ENCODE measurements at regions not wholly inside any gene's neighbourhood (a gene's known extent, or its start where the extent isn't known, plus 50 kb on each side); places are given as distances from the start of the nearest gene placed in this dataset.
A peak's percentile ranks its signal among the peaks of the same experiment; 100 is the strongest.

DNA sequence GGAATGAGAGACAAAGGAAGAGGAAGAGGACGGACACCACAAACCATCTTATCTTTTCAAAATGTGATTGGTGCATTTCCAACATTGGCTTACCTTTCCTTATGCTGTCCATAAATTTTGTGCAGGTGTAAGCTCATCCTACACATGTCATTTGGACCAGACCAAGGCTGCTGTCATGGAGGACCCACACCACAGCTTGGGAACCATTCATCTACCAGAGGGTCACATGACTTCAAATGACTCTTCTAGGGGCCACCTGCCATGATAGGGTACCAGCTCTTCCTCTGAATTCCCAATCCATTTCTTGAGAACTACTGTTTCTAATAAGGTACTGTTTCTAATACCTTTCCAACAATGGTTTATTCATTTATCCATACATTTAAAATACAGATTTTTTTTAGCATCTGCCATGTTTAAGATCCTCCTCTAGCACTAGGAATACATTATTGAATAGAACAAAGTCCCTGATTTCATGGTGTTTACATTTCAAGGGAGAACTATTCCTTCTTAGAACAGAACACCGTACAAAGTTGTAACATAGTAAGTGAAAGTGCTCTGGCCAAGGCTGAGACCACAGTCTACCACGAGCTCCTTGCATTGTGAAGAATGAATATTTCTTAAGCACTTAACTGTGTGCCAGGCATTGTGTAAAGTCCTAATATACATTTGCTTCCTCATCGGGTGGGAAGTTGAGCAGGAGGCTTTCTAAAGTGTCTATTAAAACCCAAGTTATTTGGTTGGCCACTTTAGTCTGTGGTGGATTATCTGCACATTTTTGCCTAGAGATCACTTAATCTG, 246.1 kb upstream of the FN1 start:
- DNase-seq, result no peak

DNA sequence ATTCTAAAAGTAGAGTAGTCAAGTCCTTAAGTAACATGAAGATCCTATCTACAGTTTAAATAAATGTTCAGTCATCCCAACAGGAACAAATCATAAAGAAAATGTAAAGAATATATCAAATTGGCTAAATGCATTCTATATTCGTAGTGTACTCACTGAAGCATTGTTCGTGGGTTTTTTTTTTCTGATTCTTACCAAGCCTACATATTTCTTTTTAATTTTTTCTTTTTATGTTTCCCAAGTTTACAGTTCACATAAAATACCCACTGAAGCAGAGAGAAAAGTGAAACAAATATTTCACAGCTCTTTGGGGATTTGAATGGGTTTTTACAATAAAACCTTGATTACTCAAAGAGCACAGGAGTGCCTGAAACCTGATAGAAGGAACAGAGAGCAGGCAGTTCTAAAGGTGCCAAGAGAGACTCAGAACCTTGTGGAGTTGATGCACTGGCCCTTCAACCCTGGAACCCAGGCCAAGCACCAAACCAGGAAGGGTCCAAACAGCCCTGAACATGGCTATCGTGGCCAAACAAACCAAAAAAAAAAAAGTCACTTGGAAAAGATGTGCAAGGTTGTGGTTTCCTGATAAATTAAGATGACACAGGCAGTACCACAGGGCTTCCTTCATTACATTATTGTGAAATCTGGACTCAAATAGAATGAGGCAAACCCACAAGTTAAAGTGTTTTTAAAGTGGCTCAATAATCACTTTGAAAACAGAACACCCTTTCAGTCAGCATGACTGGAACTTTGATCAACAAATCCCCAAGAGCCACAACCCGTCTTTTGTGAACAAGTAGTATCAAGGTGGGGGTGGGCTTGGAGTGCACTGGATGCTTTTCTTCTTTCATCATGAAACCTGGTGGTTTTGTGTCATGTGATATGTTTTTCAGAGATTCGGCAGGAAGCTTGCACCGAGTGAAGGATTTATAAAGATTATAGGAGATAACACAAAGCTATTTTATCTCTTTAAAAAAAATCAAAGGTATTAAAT, 245.0 kb upstream of the FN1 start:
- DNase-seq, result peak; percentile 70

DNA sequence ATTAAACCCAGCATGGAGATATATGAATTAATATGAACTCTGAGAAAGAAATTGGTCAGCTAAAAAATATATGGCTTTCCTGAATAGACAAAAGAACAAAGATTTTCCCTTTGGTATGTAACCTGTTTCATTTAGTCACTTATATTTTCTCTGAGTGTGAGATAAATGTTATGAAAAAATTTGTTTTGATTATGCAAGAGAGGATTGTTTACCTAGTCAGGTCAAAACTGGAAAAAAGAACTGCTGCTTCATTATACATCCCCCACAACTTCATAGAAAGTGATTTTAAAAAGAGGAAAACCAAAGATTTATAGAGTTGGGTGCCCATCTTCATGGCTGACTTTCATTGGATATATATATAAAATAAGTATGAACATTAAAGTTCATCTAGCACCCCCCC, 242.2 kb upstream of the FN1 start:
- DNase-seq, result no peak

DNA sequence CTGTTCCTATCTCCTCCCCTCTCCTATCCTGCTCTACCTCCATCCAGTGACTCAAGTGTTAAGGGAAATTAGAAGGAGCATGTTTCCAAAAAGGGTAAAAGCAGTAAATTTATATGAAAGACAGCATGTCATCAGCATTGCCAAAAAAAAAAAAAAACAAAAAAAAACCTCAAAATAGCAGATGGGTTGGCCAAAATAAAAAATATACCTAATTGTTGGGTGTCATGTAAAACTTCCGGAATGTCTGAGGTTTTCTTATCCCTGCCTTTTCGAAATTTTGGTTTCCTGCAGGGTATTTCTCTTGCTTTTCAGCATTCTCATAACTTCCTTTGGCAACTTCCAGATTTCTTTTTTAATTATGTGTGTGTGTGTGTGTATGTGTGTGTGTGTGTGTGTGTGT, 241.6 kb upstream of the FN1 start:
- no peak for DNase-seq

DNA sequence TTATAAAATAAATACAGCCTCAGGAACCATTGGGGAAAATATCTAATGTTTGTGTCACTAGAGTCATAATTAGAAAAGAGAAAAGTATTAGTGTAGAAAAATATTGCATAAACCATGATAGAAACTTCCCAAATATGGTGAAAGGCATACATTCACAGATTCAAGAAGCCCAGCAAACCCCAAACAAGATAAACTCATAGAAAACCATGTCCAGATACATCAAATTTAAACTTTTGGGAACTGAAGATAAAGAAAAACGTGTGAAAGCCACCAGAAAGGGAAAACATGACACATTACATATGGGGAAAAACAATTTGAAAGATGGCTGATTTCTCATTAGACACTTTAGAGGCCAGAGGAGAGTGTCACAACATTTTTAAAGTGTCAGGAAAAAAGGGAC, 236.5 kb upstream of the FN1 start:
- no peak for DNase-seq

DNA sequence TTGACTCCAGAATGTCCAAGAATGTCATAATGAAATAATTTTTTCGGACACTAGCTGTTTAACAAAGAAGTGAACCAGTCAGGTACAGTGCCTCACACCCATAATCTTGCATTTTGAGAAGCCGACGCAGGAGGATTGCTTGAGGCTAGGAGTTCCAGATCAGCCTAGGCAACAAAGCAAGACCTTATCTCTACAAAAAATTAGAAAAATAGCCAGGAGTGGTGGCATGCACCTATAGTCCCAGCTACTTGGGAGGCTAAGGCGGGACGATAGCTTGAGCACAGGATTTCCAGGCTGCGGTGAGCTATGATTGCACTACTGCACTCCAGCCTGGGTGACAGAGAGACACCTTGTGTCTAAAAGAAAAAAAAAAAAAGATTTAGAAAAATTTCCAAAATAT, 235.8 kb upstream of the FN1 start:
- DNase-seq, result no peak

DNA sequence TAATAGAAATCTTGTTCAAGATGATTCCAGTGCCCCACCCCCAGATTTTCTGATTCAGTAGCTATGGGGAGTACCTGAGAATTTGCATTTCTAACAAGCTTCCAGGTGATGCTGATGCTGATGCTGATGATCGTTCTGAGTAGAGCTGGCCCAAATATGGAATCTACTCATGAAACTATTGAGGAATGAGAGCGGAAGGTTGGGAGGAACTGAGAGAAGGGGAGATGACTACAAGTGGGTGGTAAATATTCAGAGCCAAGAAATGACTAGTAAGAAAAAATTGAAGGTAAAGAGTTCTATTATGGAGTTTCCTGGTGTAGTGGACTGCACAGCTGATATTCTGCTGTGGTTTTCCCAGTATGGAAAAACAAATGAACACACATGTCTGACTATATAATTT, 235.4 kb upstream of the FN1 start:
- DNase-seq, result no peak

DNA sequence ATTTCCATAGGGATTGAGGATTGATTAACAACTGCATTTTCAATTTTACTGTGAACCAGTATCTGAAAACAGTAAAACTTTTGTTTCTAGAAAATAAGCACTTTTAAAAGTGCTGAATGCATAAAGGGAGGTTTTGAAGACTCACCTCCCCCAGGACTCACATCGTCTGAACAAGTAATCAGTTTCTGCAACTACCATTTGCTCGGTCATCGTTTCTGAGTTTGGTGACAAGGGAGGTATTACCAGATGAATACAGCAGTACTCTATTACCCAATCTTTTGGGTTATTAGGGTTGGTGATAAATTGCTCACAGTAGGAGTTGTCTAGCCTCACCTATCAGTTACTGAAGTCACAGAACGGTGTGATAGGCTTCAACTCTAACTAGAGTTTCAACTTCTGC, 234.5 kb upstream of the FN1 start:
- DNase-seq, result no peak

DNA sequence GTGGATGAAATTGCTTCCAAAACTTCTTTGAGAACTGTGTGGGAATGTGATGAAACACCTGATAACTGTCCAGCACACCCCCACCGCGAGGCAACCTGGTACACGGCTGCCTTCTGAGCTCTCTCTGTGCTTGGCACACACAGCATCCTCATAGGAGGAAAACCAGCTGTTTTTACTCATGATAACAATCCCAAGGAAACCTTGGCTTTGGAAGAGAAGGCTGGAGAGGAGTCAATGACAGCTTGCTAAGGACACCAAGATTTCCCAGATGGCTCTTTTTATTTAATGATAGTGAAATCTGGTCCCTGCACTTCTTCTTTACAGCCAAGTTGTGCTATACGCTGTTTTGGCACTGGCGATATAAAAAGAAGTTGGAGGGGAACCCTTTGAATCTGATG, 232.5 kb upstream of the FN1 start:
- DNase-seq, result no peak

DNA sequence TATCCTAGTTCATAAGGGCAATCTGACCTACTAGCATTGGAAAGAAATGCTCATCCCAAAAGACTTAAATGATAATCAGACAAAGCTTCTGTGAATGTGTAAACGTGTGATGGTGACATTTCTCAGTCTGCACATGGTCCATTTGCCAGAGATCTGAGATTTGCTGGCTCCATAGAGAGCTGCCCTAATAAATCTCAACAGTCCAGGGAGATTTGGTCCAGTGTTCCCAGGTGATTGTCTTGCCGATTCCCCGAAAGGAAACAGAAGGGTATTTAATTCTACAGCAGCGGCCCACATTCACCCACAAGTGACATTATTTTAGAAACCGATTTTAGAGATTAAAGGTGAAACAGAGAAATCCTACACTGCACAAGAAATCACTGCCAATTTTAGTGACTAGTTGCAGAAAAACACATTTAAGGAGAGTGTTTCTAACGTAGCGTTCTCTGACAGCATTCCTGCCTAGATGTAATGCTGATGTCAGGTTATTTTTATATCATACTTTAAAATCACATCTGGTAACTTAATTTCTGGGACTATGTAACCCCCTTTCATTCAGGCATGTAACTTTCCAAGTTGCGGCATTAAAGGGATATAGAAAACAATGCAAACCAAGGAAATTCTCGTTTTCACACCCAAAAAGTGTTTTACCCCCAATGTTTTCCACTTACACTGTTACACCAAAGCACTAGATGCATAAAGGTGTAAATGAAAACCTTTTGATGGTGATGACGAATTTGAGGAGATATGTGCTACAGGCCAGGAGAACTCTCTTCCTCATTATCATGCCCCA, 231.9 kb upstream of the FN1 start:
- DNase-seq, result no peak

DNA sequence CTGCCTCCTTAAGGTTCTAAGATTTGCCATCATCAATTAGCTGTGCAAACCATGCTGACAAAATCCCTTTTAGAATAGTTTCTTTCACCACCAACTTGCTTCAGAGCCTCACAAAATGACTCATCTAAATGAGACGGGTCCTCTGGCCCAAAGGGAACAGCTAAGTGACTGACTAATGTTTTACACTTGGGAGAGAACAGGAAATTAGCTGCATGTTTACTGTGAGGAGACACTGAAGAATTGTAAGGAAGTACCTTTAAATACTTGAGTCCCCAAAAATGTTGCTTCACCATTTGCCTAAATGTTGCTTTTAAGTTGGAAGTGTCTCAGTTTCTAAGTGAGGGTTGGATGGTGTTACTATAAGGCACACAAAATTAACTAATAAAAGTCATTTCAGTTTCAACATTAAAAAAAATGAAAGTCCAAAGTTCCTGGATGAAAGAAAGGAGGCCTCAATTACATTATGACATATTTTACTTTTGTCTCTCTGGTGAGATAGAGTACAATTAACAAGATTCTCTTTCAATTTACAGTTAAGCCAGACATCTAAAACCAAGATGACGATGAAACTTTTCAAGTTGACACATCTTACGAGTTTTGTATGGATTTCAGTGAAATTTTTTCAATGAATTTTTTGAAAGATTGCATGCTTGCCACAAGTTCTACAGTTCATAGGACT, 229.1 kb upstream of the FN1 start:
- DNase-seq, result no peak

DNA sequence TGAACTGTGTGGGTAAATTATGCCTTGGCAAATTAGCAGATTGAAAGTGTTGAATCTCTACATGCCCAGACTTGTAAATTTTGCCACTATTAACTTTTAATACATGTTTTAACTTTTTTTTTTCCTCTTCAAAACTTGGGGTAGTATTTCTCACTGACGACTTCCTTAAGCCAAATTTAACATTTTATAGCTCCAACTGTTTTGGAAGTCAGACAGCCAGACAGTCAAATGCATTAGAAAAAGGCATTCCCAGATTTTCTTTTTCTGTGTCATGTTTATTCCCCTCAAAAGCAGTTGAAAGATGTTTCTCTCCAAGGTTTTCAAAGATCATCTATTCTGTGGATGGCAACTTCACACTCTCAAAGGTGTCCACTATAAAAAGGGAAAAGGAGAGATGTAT, 226.8 kb upstream of the FN1 start:
- DNase-seq, result no peak

DNA sequence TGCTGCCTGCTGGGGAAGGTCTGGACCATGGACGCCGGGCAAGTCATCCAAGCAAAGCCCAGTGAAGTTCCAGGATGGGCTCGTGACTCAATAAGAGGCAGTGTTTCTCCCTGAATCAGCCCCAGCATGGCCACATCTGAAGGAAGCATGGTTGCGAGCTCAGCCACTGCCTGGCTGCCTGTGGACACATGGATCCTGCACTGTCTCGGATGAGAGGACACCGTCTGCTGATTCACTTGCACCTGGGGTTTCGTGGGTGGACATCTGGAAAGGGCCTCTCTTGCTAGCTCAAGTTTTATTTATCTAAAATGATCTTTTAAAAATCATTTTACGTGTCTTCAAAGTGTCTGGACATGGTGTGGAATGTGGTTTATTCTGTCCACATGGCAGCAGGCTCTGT, 224.8 kb upstream of the FN1 start:
- no peak for DNase-seq

DNA sequence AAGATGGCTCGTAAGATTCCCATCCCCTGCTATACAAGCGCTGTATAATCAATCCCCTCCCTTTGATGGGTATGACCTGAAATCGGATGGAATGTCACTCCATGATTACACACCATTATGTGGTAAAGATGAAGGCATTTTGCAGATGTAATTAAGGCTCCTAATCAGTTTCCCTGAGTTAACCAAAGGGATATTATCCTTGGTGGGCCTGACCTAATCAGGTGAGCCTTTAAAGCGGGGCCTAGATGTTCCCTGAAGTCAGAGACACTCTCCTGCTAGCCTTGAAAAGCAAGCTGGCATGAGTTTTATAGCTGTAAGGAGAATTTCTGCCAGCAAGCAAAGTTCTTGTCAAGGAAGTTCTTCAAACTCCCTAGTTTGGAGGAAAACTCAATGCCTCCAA, 223.8 kb upstream of the FN1 start:
- no peak for DNase-seq

DNA sequence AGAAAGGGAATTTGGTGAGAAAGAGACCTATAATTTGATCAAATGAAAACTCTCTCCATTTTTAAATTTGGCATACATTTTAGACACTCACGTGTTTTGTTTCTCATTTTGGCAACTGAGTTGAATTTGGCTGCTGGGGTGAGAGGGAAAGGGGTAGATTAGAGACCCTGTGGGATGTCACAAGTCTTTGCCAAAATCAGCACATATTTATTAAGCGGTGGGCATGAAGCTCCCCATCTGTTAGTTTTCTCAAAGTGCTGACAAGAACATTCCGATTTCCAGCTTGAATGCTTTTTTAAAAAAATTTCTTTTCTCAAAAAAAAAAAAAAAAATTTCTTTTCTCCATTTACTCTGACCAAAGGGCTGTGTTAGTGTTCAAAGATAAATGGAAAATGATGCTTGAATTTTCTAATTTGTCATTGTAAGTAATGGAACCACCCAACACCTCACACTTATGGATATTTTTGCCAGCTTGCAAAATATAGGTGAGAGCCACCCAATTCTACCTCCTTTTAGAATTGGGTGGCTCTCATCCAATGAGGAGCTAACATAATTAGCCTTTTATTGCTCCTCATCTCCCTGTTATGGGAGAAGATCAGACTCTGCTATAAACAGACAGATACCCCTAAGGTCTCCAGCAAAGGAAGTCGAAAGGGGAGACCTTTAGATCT, 222.9 kb upstream of the FN1 start:
- DNase-seq, result no peak

DNA sequence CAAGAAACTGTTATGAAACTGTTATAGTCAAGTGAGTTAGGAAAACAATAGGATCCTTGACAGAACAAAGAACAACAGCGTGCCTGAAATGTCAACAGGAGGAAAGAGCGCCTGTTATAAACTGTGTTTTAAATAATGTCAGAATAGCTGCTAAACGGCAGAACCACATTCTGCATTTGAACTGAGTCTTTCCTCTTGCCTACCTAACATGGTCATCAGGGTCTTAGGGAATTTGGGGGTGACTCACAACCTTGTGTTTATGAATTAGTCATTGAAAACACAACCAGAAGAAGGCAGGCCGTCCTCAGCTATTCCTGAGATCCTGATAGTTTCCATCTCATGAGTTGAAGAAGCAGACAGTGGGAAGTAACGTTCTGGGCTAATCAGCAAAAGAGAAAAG, 222.0 kb upstream of the FN1 start:
- DNase-seq, result no peak

DNA sequence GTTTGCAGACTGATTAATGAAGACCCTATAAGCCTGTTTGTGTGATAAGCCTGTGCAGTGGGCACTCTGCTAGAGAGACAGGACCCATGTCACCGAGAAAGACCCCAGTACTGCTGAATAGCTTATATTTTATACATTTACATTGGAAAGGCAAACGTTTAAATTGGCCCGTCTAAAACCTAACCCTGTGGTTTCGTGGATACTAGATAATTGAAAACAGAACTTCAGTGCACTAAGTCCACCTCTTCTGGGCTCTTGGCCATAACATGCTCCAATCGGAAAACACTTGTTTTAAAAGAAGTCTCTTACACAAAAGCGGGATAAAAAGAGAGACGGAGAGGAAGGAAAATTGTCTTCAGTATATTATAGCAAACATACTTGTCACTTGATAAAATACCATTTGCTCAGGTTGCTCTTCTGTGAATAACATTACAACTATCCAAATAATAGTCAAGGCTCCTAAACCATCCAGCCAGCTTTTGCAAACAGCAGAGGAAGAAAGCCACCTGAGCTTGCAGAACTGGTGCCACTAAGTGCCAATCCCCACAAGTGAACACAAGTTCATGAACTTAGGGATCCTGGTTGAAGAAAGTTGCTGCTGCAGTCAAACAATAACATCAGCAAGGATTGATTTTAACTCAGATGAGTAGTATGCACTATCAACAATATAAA, 218.4 kb upstream of the FN1 start:
- no peak for DNase-seq

DNA sequence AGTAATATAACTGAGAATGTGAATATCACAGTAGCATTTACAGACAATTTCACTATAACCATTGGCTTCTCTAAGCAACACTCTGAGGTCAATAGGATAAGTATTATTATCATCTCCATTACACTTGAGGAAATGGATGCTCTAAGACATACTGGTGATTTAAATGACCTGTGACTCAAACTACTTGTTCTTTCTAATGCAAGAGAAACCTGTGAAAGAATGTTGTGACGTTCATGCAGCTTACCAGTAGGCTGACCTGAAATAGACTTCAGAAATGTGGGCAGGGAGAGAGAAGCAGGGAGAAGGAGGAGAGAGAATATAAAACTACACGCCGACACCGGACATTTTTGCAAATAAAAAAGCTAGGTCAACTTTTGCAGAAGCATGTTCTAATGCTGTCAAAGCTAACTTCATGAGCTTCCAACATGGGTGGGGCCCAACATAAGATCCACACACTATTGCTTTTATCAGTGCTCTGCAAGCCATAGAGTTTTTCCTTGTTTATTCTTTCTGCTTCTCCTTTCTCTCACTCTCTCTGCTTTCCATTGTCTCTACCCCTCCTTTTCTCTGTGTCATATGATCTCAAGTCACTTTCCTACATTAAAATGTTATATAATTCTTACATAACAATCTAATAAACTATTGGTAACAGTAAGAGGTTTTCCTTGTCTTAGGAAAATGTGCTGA, 217.6 kb upstream of the FN1 start:
- no peak for DNase-seq

DNA sequence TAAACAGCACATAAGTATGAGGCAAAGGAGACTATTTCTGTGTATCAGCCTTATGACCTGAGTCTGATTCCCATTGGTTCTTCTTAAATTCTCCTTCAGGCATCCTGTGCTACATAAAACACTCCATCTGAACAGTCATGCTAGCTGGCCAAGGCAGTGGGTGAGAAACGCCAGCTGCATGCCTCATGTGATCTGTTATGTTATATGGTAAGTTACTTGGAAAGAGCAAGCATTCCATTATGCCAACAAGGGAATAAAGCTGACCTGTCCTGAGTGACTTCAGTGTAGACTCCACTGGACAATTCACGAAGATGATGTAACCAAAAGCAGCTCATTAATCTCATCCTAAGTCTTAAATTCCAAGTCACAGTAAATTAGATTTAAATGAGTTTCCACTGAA, 216.5 kb upstream of the FN1 start:
- no peak for DNase-seq

DNA sequence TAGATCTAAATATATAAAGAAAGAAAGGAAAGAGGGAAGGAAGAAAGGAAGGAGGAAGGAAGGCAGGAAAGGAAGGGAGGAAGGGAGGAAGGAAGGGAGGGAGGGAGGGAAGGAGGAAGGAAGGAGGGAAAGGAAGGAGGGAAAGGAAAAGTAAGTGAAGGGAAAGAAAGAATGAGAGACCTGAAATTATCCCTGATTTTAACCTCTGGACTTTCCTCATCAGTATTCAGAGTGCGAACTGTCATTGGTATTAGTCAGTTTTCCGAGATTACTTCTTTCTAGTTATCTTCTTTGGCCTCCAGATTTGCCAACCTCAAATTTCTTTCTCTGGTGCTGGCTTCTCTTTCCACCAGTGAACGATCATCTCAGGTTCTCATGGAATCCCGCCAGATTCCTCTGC, 215.5 kb upstream of the FN1 start:
- DNase-seq, result no peak
